ENCODE measurements at regions not wholly inside any gene's neighbourhood (a gene's known extent, or its start where the extent isn't known, plus 50 kb on each side); places are given as distances from the start of the nearest gene placed in this dataset.
"Not testable (repeated sequence)": the region's sequence is repeated elsewhere in the genome, so short reads cannot be mapped to it uniquely, and the experiment has no call there.

DNA sequence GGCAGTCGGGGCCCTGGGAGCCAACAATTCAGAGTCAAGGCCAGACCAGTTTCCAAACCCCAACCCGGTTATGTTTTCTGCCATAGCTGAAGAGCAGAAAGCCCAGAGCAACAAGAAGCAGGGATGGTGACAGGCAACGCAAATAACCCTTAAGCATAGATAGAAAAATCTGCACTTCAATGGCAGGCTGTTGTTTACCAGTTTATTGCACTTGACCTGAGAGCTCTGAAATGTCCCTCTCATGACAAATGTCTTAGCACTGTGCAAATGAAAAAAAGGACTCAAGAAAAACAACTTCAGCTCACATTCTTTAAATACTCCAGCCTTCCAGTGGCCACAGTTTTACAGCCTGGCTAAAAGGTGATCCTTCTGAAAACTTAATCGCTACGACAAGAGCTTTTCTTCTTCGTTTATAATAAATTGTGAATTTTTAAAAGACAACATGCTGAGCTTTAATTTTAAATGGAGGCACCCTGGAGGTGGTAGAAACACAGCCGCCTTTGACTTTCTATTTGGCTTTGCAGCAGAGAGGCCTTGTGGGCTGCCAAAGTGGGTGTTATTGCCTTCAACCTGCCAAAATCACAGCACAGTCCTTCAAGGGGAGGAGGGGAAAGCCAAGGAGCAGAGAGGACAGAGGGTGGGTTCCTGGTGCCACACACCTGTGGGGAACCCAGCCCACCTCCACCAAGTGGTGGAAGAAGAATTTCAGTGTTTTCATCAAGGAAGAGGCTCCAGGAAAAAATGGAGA, 289.5 kb upstream of the CDYL start:
- H3K27ac ChIP-seq (ENCODE audit: low read length), result no peak overlapping the region

DNA sequence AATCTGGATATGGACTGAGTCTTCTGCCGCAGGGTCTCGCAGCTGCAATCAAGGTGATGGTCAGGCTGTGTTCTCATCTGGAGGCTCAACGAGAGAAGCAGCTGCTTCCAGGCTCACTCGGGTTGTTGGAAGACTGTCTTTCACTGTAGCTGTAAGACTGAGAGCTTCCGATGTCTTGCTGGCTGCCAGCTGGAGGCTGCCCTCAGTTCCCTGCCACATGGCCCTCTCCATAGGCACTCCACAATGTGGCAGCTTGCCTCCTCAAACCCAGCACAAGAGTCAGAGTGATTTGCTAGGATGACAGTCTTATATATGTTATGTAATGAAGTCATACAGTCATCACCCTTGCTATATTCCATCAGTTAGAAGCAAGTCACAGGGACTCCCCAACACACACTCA, 290.5 kb upstream of the CDYL start:
- no peaks in the 10 kb centered on the region for H3K36me3 ChIP-seq (ENCODE audit: control insufficient read depth in 1 of 2, insufficient read depth in 2 of 2, low read length in 2 of 2)
- H3K9me3 ChIP-seq (ENCODE audit: control insufficient read depth in 1 of 2, low read length in 2 of 2), result peaks cover 13 to 14% of the 10 kb centered on the region in 2 donors
- H3K4me3 ChIP-seq (ENCODE audit: low read depth in 1 of 2, low read length in 2 of 2), result no peak overlapping the region
- no peak overlapping the region for H3K27ac ChIP-seq (ENCODE audit: low read length)
- H3K4me1 ChIP-seq (ENCODE audit: control insufficient read depth in 1 of 2, insufficient read depth in 2 of 2, low read length in 2 of 2), result no peaks in the 10 kb centered on the region
- no peaks in the 10 kb centered on the region for H3K27me3 ChIP-seq (ENCODE audit: low read depth, low read length)

More for the DNA sequence above, 289.5 kb upstream of the CDYL start:
- Histone ChIP-seq H3K4me3 (ENCODE audit: low read depth in 1 of 2, low read length in 2 of 2) (no peak overlapping the region), H3K4me1 (ENCODE audit: control insufficient read depth in 1 of 2, insufficient read depth in 2 of 2, low read length in 2 of 2) (no peaks in the 10 kb centered on the region), H3K27me3 (ENCODE audit: low read depth, low read length) (no peaks in the 10 kb centered on the region), H3K9me3 (ENCODE audit: control insufficient read depth in 1 of 2, low read length in 2 of 2) (peaks cover 13 to 14% of the 10 kb centered on the region in 2 donors), H3K36me3 (ENCODE audit: control insufficient read depth in 1 of 2, insufficient read depth in 2 of 2, low read length in 2 of 2) (no peaks in the 10 kb centered on the region)

DNA sequence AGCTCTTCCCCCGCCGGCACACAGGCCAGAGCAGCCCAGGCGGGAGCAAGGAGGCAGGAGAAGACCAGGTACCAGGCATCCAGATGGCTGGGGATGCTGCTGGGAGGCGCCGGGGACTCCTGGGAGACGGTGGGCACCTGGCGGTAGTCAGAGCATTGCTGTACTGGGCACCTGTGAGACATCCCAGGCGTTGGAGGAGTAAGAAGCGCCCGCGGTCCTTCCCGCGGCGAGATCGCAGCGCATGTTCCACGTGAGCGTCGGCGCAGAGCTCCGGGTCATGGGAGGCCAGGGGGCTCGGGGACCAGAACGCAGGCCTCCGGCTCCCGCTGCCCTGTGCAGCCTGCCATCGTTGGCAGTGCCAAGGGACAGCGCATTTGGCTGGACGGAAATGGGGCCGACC, 293.7 kb upstream of the CDYL start:
- Histone ChIP-seq H3K36me3 (ENCODE audit: control insufficient read depth in 1 of 2, insufficient read depth in 2 of 2, low read length in 2 of 2) (no peaks in the 10 kb centered on the region), H3K4me1 (ENCODE audit: control insufficient read depth in 1 of 2, insufficient read depth in 2 of 2, low read length in 2 of 2) (no peaks in the 10 kb centered on the region), H3K27ac (ENCODE audit: low read length) (no peak overlapping the region), H3K27me3 (ENCODE audit: low read depth, low read length) (no peaks in the 10 kb centered on the region), H3K9me3 (ENCODE audit: control insufficient read depth in 1 of 2, low read length in 2 of 2) (no peaks in the 10 kb centered on the region), H3K4me3 (ENCODE audit: low read depth in 1 of 2, low read length in 2 of 2) (no peak overlapping the region)

DNA sequence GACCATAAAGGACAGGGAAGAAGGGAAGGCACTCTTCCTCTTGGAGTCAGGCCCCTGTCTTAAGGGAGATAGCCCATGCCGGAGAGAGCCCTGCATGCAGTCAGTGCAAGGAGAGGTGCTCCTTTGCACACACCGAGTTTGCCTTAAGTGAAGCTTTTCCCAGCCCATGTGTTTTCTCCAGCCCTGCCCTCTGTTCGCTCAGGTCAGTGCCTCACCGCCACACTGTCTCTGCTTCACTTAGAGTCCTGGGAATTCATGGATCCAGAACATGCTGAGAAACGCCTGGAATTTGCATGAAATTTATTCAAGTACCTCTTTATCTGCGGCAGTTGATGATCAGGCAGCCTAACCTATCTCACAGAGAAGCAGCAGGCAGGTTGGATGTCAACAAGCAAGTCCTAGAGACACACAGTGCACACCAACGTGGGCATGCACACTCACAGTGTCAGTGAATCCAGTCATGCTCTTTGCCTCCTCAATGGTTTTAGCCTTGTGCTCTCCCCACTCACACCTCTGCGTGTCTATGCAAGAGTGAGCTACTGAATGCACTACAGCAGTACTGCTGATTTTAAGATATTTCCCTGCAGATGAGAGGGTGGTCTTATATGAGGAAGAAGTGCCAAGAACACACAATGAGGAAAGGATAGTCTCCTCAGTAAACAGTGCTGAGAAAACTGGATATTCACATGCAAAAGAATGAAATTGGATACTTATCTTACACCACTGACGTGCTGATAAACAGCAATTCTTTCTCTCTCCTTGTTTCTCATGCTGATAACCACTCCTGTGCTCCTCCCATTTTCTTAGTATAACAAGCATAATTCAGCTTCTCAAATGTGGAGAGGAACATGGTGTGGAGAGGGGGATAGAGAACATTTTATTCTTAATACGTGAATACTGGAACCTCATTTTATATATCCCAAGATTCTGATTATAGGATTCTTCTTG, 295.1 kb upstream of the CDYL start:
- H3K27me3 ChIP-seq (ENCODE audit: low read depth, low read length), result no peaks in the 10 kb centered on the region
- no peaks in the 10 kb centered on the region for H3K36me3 ChIP-seq (ENCODE audit: control insufficient read depth in 1 of 2, insufficient read depth in 2 of 2, low read length in 2 of 2)
- no peak overlapping the region for H3K27ac ChIP-seq (ENCODE audit: low read length)
- no peaks in the 10 kb centered on the region for H3K9me3 ChIP-seq (ENCODE audit: control insufficient read depth in 1 of 2, low read length in 2 of 2)
- no peaks in the 10 kb centered on the region for H3K4me1 ChIP-seq (ENCODE audit: control insufficient read depth in 1 of 2, insufficient read depth in 2 of 2, low read length in 2 of 2)
- H3K4me3 ChIP-seq (ENCODE audit: low read depth in 1 of 2, low read length in 2 of 2), result no peak overlapping the region

DNA sequence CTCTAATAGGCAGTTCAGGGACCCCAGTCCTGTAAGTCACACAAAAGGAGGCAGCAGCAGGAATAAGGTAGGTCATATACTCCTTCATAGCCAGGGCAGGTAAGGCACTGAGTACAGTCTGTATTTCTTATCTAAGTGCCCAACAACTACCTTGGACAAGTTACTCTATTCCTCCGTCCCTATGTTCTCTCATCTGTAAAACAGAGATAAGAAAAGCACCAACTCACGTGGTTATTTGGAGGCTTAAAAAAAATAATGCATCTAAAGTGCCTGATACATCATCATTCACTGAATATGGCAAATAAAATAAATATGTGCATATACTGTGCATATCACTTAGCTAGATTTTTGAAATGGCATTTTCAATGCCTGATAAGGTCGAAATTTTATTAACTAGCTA, 298.1 kb upstream of the CDYL start:
- Histone ChIP-seq H3K4me3 (ENCODE audit: low read depth in 1 of 2, low read length in 2 of 2) (no peak overlapping the region), H3K9me3 (ENCODE audit: control insufficient read depth in 1 of 2, low read length in 2 of 2) (no peaks in the 10 kb centered on the region), H3K4me1 (ENCODE audit: control insufficient read depth in 1 of 2, insufficient read depth in 2 of 2, low read length in 2 of 2) (no peaks in the 10 kb centered on the region), H3K36me3 (ENCODE audit: control insufficient read depth in 1 of 2, insufficient read depth in 2 of 2, low read length in 2 of 2) (no peaks in the 10 kb centered on the region), H3K27me3 (ENCODE audit: low read depth, low read length) (no peaks in the 10 kb centered on the region), H3K27ac (ENCODE audit: low read length) (no peak overlapping the region)

DNA sequence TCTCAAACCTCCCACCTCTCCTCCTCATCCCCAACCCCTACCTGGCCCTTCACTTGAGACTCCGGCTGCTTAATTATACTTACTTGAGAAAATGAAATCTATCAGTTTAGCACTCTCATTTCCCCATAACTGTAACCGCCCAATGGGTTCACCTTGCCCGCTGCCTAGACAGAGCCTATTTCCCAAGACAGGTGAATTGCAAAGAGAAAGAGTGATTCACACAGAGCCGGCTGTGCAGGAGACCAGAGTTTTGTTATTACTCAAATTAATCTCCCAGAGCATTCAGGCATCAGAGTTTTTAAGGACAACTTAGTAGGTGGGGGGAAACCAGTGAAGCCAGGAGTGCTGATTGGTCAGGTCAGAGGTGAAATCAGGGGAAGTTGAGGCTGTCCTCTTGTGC, 301.4 kb upstream of the CDYL start:
- no peak overlapping the region for H3K4me3 ChIP-seq (ENCODE audit: low read depth in 1 of 2, low read length in 2 of 2)
- H3K4me1 ChIP-seq (ENCODE audit: control insufficient read depth in 1 of 2, insufficient read depth in 2 of 2, low read length in 2 of 2), result no peaks in the 10 kb centered on the region
- H3K27ac ChIP-seq (ENCODE audit: low read length), result no peak overlapping the region
- peaks cover 0 to 15% of the 10 kb centered on the region in 2 donors for H3K9me3 ChIP-seq (ENCODE audit: control insufficient read depth in 1 of 2, low read length in 2 of 2)
- H3K36me3 ChIP-seq (ENCODE audit: control insufficient read depth in 1 of 2, insufficient read depth in 2 of 2, low read length in 2 of 2), result no peaks in the 10 kb centered on the region
- no peaks in the 10 kb centered on the region for H3K27me3 ChIP-seq (ENCODE audit: low read depth, low read length)

DNA sequence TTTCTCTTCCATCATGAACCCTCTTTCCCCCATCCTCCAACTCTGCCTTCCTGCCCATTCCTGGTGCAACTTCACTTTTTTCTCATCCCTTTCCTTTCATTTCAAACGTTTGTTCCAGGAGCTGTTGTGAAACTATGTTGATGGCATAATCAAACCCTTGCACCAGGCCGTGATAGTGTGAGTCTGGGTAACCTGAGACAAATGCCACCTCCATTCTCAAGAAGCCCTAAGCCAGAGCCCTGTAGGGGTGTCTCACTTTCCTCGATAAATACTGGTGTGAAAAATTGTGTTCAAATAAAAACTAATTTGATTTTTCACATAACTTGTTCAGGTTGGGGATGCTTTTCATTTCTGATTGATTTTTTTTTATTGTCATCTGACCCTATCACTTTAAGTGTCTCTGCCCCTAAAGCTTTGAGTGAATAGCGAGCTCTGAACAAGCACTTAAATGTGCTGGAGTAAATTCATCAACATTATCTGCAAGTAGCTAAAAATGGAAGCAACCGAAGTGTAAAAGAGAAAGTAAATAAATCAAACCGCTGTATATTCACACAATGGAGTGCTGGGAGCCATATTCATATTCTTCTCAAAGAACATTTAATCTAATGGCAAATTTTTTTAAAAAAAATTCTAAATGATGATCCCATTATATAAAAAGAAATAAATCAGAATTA, 303.1 kb upstream of the CDYL start:
- H3K36me3 ChIP-seq (ENCODE audit: control insufficient read depth in 1 of 2, insufficient read depth in 2 of 2, low read length in 2 of 2), result no peaks in the 10 kb centered on the region
- H3K4me1 ChIP-seq (ENCODE audit: control insufficient read depth in 1 of 2, insufficient read depth in 2 of 2, low read length in 2 of 2), result no peaks in the 10 kb centered on the region
- peaks cover 0 to 15% of the 10 kb centered on the region in 2 donors for H3K9me3 ChIP-seq (ENCODE audit: control insufficient read depth in 1 of 2, low read length in 2 of 2)
- no peak overlapping the region for H3K27ac ChIP-seq (ENCODE audit: low read length)
- no peaks in the 10 kb centered on the region for H3K27me3 ChIP-seq (ENCODE audit: low read depth, low read length)
- no peak overlapping the region for H3K4me3 ChIP-seq (ENCODE audit: low read depth in 1 of 2, low read length in 2 of 2)

DNA sequence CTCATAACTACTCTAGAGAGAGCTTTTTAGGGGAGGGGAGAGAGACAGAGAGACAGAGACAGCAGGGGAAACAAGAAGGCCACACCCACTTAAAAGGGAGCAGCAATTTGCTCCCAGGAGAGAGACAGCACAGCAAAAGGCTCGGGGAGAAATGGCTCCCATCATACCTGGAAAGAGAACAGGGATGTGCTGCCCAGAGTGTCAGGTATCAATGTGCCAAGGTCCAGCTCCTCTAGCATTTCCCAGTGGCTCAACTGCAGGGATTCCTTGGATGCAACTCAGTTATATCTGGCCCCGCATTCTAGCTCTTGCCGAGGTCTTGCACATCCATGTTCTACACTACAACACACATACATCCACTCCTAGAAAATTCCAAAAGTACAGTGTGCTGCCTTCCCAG, 304.0 kb upstream of the CDYL start:
- H3K36me3 ChIP-seq (ENCODE audit: control insufficient read depth in 1 of 2, insufficient read depth in 2 of 2, low read length in 2 of 2), result no peaks in the 10 kb centered on the region

DNA sequence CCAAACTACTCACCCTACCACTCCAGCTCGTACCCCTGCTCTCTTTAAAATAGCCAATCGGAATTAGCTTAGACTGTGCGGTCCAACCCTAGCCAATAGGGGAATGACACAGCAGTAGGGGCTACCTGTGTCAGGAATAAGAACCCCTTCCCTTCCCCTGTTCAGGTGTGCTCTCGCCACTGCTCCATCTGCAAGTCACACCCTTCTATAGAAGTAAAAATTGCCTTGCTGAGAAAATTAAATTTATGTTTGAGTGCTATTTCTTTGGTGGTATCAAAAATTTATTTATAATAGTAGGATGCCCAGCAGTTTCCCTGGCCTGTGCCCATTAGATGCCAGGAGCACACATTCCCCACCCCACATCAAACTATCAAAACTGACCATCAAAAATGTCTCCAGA, 304.7 kb upstream of the CDYL start:
- H3K27me3 ChIP-seq (ENCODE audit: low read depth, low read length); H3K36me3 ChIP-seq (ENCODE audit: control insufficient read depth in 1 of 2, insufficient read depth in 2 of 2, low read length in 2 of 2); H3K27ac ChIP-seq (ENCODE audit: low read length); H3K4me1 ChIP-seq (ENCODE audit: control insufficient read depth in 1 of 2, insufficient read depth in 2 of 2, low read length in 2 of 2); H3K4me3 ChIP-seq (ENCODE audit: low read depth in 1 of 2, low read length in 2 of 2): not testable (repeated sequence)
- peaks cover 0 to 15% of the 10 kb centered on the region in 2 donors for H3K9me3 ChIP-seq (ENCODE audit: control insufficient read depth in 1 of 2, low read length in 2 of 2)

More for the DNA sequence above, 304.0 kb upstream of the CDYL start:
- no peaks in the 10 kb centered on the region for H3K4me1 ChIP-seq (ENCODE audit: control insufficient read depth in 1 of 2, insufficient read depth in 2 of 2, low read length in 2 of 2)
- peaks cover 0 to 15% of the 10 kb centered on the region in 2 donors for H3K9me3 ChIP-seq (ENCODE audit: control insufficient read depth in 1 of 2, low read length in 2 of 2)
- no peak overlapping the region for H3K27ac ChIP-seq (ENCODE audit: low read length)
- H3K27me3 ChIP-seq (ENCODE audit: low read depth, low read length), result no peaks in the 10 kb centered on the region
- H3K4me3 ChIP-seq (ENCODE audit: low read depth in 1 of 2, low read length in 2 of 2), result no peak overlapping the region

DNA sequence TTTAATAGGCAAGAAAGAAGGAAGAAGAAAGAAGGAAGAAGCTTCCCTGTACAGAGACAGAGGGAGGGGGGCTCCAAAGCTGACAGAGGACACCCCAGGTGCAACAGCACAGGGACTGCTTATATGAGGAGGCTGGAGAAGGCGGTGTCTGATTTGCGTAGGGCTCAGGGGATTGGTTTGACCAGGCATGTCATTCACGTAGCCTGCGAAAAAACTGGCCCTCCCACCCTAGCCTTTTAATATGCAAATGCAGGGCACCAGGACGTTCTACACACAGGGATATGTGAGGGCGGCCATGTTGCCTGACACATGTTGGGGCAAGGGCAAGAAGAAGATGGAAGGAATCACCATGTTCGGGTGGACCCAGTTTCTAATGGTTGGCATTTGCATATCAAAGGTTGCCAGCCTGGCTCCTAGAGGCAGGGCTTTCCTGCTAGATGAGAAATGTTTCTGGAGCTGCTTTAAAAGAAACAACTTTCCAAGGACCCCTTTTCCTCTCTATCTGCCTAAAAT, 305.4 kb upstream of the CDYL start:
- no peak overlapping the region for H3K4me3 ChIP-seq (ENCODE audit: low read depth in 1 of 2, low read length in 2 of 2)
- no peaks in the 10 kb centered on the region for H3K36me3 ChIP-seq (ENCODE audit: control insufficient read depth in 1 of 2, insufficient read depth in 2 of 2, low read length in 2 of 2)
- peaks cover 0 to 15% of the 10 kb centered on the region in 2 donors for H3K9me3 ChIP-seq (ENCODE audit: control insufficient read depth in 1 of 2, low read length in 2 of 2)
- no peaks in the 10 kb centered on the region for H3K4me1 ChIP-seq (ENCODE audit: control insufficient read depth in 1 of 2, insufficient read depth in 2 of 2, low read length in 2 of 2)
- H3K27ac ChIP-seq (ENCODE audit: low read length), result no peak overlapping the region
- no peaks in the 10 kb centered on the region for H3K27me3 ChIP-seq (ENCODE audit: low read depth, low read length)

All from muscle layer of duodenum (tissue), 2 donors.